LoVo (cell line): ENCODE measurements at regions not wholly inside any gene's neighbourhood (a gene's known extent, or its start where the extent isn't known, plus 50 kb on each side); places are given as distances from the start of the nearest gene placed in this dataset.

Source experiments
- DNase-seq: peaks from one replicate; pipeline ENCODE4 v3.0.0-alpha.2; 2016; ENCODE audit warnings: low spot score

DNA sequence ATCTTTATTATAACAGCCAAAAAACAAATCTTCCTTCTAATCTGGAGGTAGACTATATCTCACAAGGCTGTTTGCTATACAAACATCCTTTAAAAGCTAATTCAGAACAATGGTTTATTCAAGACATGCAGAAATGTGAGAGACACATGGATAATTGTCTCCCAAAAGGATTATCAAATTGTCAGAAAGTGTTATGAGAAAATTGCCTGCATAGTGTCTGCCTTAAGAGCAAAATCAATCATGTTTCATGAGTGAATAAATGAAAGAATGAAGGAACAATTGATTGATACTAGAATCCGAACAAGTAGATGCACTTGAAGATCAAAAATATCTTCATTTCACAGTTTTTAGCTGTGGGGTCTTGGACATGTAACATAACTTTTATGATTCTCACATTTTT is 621.7 kb upstream of the BOD1L1 start:
- no peak for DNase-seq

DNA sequence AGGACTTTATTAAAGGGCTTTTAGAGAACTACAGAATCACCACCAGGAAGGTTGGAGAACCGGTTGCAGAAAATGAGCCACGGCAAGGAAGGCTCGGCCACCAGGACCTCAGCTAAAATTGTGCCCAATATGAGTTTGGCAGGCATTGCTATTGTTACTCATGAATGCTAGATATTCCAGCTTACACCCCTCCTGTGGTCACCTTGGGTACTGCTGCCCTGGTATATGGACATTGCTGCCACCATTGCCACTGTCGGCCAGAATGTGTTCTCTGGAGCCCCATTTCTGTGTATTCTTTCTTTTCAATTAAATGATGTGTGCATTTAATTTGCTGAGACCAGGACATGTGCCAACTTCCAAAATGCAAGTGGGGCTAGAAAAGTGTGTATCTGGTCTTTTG is 626.7 kb upstream of the BOD1L1 start:
- DNase-seq, result no peak

DNA sequence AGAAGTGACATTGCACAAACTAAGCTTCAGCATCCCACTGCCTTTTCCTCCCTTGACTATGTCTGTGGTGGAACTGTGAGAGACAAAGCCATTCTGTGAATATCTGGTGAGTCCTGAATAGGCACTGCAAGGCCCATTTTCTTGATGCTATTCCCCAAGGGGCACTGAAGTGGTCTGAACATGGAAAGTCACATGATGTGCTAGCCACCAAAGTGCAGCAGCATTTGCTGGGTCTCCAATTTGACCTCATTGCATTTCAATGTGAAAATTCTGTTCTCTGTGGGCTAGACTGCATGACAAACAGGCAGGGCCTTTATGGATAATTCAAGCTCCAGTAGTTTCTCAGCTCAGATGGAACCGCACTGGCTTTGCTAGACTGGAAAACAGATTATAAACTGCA is 627.4 kb upstream of the BOD1L1 start:
- no peak for DNase-seq

DNA sequence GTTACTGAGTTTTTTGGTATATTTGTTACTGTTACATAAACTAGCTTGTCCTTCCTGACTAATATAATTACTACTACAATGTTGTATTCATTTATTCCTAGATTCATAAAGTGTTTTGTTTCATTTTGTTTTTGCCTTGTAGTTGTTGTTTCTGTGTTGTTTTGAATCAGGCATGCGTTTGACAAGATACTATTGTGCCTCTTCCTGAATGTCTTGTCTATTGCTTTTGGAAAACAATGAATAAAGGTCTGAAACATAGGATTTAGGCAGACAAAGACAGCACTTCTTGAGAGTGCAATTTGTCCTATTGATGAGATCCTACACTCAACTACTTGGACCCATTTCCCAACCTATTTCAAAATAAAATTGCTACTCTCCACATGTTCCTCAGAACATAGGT is 630.4 kb upstream of the BOD1L1 start:
- DNase-seq, result no peak

DNA sequence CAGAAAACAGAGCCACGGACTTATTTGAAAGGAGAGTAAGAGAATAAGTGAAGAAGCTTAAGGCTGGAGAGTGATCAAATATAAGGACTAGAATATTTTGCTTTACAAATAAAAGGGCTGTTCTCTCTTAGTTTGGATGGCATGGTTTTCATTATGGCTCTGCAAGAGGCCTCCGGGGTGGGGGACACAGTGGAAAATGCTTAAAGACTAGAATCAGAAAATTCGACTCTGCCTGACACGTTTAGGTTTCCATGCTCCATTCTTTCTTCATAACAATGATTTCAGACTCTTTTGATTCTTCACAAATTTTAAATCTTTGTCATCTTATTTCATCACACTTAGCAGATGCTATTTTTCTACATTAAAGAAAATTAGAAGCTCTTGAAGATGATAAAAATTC is 632.4 kb upstream of the BOD1L1 start:
- DNase-seq, result no peak

DNA sequence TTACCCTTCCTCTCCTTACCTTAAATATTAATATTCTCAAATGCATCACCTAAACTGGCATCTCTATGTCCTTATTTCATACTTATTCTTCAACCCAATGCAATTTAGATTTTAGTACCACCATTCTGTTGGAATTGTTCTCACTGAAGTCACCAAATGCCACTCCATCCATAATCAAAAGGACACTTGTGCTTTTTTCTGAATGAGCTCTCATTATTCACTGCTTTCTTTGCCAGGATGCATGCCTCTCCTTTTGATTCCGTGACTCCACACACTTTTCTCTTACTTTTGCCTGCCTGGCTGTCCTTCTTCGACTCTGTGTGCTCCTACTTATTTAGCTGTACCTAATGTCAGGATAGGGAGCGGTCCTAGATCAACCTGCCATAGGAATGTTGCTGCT is 633.1 kb upstream of the BOD1L1 start:
- no peak for DNase-seq

DNA sequence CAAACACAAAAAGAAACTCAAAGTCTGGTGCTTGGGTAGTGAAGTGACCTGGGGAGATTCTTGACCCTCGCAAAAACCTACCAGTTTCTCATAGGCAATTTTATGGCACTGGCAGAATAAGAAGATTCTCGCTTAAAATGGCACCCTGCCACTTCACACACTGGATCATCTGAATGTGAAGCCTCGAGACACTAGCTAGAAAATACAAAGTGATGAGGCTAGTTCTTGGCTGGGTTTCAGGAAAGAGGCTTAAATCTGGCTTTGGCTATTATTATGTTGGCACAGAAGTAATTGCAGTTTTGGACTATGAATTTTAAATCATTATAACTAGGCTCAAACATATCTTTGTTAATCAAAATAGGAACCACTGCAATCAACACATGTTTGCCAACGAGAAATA is 634.7 kb upstream of the BOD1L1 start:
- no peak for DNase-seq

DNA sequence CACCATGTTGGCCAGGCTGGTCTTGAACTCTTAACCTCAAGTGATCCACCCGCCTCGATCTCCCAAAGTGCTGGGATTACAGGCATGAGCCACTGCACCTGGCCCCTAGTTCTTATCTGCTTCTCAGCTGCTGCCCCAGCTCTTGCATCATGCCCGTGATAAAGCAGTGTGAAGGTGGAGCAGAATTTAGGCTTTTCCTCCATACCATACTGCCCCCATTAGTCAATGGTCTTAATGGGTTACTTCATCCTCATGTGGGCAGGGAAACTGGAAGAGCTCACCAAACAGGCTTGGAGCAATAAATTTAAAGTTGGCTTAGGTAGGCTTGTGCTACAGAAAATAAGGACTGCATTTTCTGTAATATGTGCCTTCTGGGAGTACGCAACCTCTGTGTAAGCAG is 636.9 kb upstream of the BOD1L1 start:
- DNase-seq, result no peak

DNA sequence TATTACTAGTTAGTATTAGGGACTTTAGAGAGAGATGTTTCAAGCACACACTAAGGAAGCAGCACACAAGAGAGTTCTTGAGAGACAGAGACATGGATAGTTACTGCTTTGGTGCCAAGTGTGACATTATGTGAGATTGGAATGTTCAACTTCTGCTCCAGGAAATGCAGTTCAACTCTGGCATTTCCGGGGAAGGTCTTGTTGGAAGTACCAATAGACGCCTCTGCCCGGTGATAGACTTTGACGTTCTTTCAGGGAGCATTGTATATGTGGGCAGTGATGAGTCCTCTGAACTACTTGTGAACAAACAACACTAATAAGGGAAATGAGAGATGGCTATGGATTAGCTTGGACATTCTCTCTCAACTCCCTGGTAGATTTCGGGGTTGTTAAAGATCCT is 638.1 kb upstream of the BOD1L1 start:
- DNase-seq, result no peak

DNA sequence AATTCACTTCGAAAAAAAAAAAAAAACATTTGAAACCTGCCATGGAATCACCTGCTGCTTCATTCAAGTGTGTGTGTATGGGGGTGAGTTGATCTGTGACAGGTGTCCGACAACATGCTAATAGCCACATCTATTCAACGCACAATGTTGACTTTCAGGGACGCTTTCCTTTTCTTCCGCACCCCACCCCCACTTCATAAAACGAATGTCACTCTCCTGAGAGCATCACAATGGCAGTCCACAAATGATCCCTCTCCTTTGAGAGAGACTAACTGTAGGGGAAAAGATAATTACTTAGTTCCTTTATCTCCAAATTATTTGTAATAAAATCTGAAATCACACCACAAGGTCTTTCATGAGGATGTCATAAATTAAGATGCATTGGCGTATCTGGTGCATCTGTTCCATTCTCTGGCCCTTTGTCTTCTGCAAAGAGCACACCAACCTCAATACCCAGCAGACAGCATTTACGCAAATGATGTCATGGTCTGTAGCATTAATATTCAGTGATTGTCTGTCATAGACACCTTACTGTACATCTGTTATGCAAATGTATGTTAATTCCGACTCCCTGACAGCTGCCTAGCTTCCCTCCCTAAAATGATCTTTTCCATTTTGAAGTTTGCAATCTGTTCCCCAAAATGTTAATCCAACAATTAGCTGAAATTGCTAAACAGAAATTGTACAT is 640.0 kb upstream of the BOD1L1 start:
- no peak for DNase-seq

DNA sequence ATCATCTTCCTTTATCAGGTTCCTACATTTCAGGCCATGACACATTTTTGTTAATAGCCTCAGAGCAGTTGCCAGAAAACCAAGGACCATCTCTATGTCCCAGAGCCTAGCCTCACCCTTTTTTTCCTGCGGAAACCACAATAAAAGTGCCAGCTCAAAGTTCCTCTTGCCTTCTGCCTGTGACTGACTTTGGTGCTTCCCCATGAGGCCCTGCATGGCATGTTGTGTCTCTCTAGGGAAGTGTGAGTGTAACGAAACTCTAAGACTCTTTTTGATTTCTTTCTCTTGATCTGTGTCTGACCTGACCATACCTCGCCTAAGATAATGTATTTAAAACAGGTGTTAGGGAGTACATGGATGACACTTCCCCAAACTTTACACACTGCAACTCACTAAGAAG is 642.3 kb upstream of the BOD1L1 start:
- DNase-seq, result no peak

DNA sequence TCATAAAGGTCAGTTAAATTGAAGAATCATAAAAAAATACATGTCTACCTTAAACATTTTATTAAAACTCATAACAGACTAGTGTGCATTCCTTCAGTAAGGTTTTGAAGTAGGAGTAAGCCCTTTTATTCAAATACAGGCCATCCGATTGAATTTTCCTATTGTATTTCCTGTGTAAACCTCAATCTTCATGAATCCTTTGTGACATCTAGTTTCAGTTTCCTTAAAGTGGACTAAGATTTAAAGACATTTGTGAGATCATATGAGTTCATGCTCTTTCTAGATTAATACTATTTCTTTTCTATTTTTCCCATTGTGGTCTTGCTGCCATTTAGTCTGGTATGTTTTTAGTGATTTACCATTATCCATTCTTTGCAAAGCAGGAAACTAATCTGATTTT is 644.7 kb upstream of the BOD1L1 start:
- no peak for DNase-seq

DNA sequence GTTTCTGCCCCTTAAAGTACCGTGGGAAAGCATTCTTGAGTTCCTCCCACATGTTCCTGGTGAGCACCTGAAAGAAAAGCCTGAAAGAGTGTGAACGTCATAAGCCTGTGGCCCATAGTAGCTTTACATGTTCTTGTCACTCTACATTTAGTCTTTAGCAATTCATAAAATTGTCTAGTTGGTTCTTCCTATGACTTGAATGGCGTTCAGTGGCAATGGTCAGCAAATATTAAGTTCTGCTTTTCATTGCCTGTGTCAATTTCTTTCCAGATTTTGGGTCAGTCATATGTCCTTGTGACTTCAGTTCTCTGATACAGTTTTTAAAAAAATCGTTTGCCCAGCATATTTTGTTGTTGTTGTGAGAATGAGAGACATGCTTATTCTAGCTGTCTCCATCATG is 650.0 kb upstream of the BOD1L1 start:
- DNase-seq, result no peak

DNA sequence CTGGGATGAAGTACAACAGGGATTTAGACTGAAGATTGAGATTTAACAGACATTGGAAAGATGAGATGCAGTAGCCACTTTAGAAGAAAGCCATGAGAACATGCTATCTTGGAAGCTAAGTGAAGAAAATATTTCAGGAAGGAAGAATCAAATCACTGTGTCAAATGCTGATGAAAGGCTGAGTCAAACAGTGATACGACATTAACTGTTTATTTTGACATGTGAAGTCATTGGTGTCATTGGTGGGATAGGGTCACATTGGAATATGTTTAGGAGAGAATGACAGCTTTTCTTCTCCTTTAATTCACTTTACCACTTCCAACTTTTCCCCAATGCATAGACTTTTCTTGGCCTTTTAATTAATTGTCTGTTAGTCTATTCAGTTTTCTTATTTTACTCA is 653.0 kb upstream of the BOD1L1 start:
- no peak for DNase-seq

DNA sequence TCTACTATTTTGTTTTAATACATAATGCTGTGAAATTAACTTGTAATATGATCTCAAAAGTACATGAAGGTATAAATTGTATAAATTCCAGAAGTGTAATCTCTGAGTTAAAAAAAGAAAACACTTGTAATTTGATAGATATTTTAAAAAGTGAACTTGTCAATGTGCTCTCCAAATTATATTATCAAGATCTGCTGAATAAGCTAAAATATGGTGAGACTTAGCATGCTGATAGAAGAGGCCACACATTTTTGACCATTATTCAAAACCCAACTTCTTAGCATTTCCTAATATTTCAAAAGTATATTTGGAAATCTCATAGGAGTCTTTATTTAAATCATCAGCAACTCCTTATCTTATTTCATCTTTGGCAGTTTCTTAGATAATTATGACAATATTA is 657.1 kb upstream of the BOD1L1 start:
- DNase-seq, result no peak

DNA sequence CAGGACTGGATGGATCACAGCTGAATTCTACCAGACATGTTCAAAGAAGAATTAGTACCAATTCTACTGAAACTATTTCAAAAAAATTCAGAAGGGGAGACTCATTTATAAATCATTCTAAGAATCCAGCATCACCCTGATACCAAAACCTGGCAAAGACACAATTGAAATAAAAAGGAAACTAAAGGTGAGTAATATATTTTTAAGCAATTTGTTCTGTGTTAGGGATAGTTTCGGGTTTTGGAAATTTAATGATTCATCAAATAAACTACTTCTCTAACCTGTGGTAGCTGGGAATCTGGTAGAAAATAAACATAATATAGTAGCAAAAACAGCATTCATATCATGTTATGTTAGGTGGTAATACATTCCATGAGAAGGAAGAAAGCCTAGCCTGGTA is 662.2 kb upstream of the BOD1L1 start:
- no peak for DNase-seq

DNA sequence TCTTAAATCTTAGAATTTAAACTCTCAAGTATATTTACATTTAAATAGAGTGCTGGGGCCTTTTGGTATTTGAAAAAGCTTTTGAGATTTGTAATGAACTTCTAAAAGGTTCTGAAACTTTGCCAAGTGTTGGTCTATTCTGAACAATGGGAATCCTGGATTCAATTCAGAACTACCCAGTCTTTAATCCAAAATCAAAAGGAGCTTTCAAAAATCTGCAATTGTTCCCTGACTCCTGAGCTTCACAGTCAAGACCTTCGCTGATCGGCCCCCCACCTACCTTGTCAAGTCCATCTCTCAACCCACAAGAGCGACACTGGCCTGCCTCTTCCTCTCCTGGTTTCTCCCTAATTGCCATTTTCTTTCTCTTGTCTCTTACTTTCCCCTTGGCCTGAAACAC is 666.1 kb upstream of the BOD1L1 start:
- no peak for DNase-seq

DNA sequence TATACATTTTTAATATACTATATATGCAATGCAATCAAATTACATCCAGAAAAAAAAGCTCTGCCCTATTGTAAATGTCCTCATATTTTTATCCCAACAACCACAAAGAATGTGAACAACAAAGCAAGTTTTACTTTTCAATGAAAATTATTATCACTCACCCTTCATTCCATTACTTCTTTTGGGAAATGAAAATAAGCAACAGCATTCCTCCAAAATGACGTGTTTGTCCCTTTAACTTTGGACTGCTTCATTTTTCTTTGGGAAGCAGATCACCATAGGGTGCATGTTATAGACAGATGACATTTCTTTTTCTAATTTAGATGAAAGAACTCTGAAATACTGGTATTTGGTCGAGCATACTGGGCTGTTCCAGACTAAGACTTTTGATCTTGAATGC is 667.1 kb upstream of the BOD1L1 start:
- DNase-seq, result no peak

DNA sequence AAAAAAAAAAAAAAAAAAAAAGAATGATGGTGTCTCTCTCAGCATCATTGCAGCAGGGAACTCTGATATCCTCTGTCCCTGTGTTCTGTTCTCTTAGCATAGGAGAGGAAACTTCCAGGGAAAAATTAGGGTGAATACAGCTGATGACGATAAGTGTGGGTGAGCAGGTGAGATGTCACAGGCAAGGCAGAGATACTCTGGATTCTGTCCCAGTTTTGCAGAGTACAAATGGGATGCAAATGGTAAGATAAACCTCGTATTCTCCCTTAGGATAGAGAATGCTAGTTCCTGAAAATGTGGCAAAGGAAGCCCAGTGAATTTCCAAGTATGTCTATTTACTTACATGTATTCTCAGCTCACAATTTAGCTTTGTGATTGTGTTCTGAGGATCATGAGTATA is 671.6 kb upstream of the BOD1L1 start:
- DNase-seq, result no peak

DNA sequence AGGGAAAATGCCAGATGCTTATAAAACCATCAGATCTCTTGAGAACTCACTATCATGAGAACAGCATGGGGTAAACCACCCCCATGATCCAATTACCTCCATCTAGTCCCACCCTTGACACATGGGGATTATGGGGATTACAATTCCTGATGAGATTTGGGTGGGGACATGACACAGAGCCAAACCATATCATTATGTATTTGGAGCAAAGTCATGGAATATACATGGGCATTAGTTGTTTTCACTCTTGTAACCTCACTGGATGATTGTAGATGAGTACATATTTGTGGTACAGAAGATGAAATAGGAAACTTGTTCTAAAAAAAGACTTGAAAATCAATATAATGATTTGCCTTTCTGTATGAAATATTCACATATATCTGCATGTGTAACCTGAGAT is 674.5 kb upstream of the BOD1L1 start:
- no peak for DNase-seq

DNA sequence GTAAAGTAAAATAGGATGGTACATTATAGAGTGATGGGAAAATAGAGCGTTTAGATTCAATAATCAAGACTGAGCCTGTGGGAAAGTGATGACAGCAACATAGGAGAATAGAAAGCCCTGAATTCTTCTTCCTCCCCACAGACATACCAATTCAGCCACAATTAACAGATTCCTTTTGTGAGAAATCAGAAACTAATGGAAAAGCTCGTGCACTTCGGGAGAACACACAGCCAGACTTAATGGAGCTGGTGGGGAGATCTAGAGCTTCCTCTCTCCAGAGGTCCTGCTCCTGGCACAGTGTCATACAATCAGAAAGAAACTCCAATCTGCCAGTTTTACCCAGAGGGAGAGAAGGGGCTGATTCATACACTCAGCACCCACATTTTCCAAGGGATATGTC is 676.3 kb upstream of the BOD1L1 start:
- no peak for DNase-seq

DNA sequence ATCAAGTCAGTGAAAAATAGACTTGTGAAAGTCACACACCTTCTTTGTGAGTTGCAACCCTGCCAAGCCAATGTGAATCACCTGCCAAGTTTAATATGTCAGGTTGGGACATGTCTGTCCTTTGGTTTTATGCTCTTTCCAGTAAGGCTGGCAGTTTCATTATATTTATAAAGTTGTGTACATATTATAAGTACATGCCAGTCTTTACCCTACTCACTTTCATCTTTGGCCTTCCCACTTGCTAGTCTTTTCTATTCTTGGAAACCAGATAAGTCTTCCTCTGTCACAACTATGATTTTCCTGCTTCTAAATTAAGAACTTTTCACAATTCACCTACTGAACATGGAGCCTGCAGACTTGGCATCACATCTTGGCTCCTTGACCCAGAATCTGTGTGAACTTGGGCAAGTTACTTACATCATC is 680.7 kb upstream of the BOD1L1 start:
- DNase-seq, result no peak

DNA sequence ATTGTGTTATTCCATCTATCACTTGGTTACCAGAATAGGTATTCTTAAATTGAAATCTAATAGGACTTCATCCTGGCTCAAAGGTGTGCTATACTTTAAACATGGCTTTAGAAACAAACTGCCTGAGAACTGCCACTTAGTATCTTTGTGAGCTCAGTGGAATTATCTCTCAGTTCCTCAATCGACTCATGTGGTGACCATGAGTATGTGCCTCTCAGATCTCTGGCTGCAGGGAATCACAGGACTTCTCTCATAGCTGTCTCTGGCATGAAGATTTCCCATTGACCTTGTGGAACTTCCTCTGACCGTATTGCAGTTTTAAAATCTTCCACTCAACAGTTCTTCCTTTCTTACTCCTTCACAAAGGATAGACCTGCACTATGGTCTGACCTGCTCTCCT is 681.9 kb upstream of the BOD1L1 start:
- DNase-seq, result no peak

DNA sequence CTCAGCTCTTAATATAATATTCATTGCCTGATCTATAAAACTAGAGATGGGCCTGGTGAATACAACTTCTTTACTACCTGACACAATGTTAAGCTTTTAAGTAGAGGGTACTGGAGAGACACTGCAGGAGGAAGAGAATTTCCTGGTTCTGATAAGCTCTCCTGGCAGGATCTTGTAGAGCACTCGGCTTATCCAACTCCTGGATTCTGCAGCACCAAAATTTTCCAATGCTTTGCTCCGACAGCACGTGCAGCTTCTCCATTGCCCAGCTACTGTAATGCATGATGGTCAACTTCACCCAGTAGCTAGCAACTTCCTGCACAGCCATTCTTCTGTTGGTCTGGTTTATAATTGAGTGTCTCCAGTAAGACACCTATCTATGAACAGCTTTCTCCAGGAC is 686.2 kb upstream of the BOD1L1 start:
- DNase-seq, result no peak

DNA sequence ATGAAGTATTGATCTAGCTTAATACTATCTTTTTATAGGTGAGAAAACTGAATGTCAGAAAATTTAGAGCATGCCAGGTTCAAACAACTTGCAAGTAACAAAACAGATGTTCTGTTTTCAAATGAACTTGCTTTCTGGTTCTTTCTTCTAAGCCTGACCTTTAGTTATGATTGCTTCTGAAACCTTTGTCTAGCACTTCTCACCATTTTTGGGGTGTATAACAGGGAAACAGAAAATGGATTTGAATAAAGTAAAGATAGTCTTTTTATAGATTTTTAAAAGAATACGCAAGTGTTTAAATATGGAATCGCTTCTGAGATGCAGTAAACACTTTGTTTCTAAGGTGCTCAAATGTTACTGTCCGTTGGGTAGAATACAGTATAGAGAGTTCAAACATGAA is 687.2 kb upstream of the CPEB2 start:
- DNase-seq, result no peak
